ENCODE measurements at regions not wholly inside any gene's neighbourhood (a gene's known extent, or its start where the extent isn't known, plus 50 kb on each side); places are given as distances from the start of the nearest gene placed in this dataset.
"Not testable (repeated sequence)": the region's sequence is repeated elsewhere in the genome, so short reads cannot be mapped to it uniquely, and the experiment has no call there.

DNA sequence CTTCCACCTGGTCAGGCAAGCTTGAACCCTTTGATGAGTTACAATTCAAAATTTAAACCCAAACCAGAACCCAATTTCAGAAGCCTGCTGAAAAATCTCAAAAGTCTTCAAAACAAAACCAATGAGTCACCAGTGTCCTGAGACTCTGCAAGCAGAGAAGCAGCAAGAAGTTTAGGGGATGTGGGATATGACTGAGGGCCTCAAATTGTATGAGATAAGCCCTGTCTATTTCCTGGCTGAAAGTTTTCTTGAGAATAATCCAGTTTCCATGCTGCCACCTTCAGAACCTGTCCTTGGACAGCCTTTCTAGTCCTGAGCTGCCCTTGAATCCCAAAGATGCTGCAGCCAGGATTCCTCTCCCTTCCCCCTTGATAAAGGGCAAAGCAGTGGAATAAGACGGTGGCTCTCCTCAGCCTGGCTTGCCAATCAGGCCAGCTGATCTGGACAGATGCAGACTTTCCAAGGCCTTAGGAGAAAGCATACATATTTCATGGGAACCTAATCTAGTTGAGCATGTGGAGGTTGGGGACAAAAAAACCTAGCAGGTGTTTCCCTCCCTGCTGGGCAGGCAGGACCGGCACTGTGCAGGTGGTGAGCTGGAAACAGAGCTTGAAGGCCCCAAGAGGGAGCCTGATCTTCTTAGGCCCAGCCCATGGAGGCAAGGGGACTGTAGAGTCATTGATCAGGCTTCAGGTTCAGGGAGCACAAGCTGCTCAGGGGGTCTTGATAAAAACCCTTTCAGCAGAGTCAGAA is 278.0 kb upstream of the MGAT5 start:
- DNase-seq (ENCODE audit: low read depth): no peak

- no peak for DNase-seq (ENCODE audit: low read depth)
Measured at GRCh38 chr2:133976659-133977058, 277.2 kb upstream of the MGAT5 start.

DNA sequence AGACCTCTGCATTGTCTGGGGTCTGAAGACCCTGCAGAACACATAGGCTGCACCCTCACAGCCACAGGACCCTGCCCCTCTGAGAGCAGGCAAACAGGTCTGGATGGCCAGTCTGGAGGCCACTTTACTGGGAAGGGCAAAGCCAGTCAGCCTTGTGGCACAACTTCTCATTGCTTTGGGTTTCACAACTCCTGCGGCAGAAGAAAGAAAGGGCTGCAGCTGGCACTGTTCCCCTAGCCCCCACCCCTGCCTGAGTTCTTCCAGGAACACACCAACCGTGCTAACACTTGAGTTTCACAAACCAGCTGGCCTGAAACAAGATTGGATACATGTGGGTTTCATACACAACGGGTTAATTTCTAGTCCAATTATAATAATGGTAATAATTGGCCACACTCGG is 276.5 kb upstream of the MGAT5 start:
- DNase-seq (ENCODE audit: low read depth): no peak

- DNase-seq (ENCODE audit: low read depth): no peak
Measured at GRCh38 chr2:133982256-133982655, 271.6 kb upstream of the MGAT5 start.

- no peak for DNase-seq (ENCODE audit: low read depth)
Measured at GRCh38 chr2:133985563-133985962, 268.3 kb upstream of the MGAT5 start.

GRCh38 chr2:133986081-133986837 is 267.6 kb upstream of the MGAT5 start:
- no peak for DNase-seq (ENCODE audit: low read depth)

DNA sequence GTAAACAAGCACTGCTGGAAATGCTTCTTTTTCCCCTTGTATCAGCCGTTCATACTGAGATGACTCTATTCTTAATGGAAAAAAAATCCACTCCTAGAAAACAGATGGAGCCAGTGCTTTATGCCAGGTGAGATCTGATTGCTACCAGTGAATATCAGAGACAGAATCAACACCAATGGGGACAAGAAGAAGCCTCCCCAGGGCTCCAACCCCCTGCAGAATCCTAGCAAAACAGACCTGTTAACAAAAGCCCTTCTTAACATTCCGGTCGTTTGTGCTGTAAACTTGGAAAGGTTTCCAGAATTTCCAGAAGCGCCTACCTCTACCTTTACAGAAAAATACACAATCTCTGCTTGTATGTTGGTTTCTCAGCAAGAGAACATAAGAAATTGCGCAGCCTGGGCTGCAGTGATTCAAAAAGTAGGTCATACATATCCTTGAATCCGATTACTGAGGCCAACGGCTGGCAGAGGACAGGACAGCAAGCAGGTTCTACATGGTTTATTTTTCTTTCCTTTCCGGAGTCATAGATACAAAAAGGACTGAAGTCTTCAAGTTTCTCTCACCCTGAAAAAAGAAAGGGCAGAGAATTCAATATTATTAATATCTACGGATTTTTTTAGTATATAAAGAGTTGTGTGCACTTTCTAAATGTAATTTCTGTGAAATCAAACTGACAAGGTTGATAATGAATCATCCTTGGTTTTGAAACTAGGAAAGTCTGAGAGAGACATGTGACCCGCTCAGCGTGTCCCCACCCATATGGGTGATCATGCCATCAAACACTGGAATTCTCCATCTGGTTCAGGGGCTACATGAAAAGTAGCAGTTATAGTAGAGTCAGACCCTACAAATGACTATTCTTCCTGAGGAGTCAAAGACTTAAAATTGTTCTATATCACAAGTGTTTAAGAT is 266.7 kb upstream of the MGAT5 start:
- no peak for DNase-seq (ENCODE audit: low read depth)

- DNase-seq (ENCODE audit: low read depth): no peak
Measured at GRCh38 chr2:133988316-133988891, 265.5 kb upstream of the MGAT5 start.

GRCh38 chr2:133991606-133992168 is 262.2 kb upstream of the MGAT5 start:
- DNase-seq (ENCODE audit: low read depth): no peak

- no peak for DNase-seq (ENCODE audit: low read depth)
Measured at GRCh38 chr2:133992454-133992853, 261.4 kb upstream of the MGAT5 start.

GRCh38 chr2:133993160-133993559 is 260.7 kb upstream of the MGAT5 start:
- no peak for DNase-seq (ENCODE audit: low read depth)

DNA sequence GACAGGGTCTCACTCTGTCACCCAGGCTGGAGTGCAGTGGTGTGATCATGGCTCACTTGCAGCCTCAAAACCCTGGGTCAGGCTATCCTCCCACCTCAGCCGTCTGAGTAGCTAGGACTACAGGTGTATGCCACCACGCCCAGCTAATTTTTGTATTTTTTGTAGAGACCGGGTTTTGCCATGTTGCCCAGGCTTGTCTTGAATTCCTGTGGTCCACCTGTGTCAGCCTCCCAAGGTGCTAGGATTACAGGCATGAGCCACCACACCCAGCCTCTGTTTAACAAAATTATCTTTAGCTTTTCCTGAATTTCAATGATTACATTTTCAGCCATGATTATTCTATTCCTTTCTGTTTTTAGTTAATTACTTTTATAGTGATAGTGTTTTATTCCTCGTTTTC is 255.1 kb upstream of the MGAT5 start:
- not testable (repeated sequence) for DNase-seq (ENCODE audit: low read depth)

DNA sequence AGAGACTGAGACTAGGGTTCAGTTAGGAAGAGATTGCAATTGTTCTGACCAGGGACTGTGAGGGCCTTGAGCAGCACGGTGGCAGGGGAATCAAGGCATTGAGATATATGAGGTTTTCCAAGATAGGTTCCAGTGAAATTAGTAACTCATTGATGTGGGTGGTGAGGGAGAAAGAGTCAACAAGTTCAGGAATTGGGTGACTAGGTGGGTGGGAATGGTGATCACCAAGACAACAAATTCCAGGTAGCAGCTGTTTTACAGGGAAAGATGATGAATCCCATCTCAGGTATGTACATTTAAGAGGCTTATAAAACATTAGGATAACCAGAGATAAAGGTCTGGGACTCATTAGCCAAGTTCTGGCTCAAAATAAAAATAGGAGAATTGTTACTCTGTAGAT is 251.5 kb upstream of the MGAT5 start:
- DNase-seq (ENCODE audit: low read depth): no peak

GRCh38 chr2:134002921-134003320 is 251.0 kb upstream of the MGAT5 start:
- DNase-seq (ENCODE audit: low read depth): no peak

GRCh38 chr2:134004467-134004866 is 249.4 kb upstream of the MGAT5 start:
- DNase-seq (ENCODE audit: low read depth): no peak

GRCh38 chr2:134008837-134009236 is 245.0 kb upstream of the MGAT5 start:
- DNase-seq (ENCODE audit: low read depth): no peak

GRCh38 chr2:134009440-134009839 is 244.4 kb upstream of the MGAT5 start:
- DNase-seq (ENCODE audit: low read depth): no peak

DNA sequence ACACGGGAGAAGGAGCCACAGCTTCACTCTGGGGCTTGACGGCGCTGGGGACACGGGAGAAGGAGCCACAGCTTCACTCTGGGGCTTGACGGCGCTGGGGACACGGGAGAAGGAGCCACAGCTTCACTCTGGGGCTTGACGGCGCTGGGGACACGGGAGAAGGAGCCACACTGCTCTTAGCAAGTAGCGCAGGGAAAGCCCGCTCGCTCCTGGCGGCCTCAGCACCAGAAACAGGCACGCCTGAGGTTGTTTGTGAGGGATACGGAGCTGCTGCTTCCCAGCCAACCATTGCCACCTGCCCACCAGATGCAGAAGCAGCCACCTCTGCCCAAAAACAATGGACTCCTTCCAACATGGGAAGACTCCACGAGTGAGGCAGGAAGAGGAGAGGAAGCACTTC is 244.0 kb upstream of the MGAT5 start:
- DNase-seq (ENCODE audit: low read depth): not testable (repeated sequence)

DNA sequence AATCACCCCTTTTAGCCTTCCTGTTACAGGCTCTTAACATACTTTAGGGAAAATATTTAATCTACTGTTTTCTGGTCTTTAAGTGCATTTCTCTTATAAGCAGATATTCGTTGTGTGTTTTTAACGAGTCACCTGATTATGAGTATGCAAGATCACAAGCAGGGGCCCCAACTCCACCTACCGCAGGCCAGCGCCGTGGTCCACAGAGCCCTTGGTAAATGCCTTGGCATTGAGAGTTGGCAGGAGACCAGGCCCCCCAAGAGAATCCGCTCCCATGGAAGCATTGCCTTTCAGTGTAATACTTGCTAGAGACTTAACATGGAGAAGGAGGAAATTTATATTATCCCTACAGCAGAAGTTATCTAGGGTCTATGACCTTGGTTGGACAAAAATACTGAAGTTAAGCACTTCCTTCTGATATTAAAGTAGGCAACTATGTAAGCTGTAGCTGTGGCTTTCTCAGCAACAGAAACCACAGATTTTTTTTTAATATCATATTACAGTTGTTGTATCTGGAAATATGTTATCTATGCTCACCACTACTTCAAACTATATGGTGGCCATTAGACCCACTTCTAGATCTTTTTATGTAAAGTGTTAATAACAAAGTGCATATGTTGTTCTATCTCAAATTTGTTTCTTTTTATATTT is 241.8 kb upstream of the MGAT5 start:
- DNase-seq (ENCODE audit: low read depth): no peak

GRCh38 chr2:134014196-134014960 is 239.5 kb upstream of the MGAT5 start:
- no peak for DNase-seq (ENCODE audit: low read depth)

DNA sequence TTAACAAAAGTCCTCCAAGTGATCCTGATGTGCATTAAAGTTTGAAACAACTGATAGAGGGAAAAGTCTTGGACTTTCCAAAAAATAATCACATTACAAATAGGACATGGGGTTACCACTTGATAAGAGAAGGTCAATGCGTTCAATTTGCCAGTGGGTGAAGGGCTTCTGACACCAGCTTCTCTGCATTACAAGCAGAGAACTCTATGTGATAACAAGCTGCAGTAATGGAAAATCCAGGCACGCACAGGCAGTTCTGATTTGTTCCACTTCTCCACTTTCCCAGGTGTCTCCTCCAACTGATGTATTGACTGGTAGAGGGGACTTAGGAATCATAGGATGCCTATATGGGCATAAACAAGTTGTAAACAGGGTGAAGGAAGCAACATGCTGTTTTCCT is 234.0 kb upstream of the MGAT5 start:
- no peak for DNase-seq (ENCODE audit: low read depth)
